ENCODE measurements at regions not wholly inside any gene's neighbourhood (a gene's known extent, or its start where the extent isn't known, plus 50 kb on each side); places are given as distances from the start of the nearest gene placed in this dataset.

DNA sequence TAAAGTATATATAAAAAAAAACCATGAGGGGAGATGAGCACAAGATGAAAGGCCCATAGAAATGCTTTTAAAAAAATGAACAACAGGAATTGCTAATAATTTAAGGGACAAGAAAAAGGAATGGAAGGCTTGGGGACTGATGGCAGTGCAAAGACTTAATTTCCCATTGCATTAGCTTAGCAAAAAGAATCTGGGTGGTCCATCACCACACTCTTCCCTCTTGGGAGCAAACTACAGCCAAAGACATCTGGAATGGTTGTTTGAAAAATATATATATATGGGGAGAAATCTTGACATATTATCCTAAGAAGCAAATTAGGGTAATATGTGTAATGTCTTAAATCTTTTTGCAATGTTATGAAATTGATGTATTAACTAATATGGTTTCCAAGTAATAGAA, 727.1 kb downstream of the METTL15 start:
- TF ChIP-seq, protein P1, sequence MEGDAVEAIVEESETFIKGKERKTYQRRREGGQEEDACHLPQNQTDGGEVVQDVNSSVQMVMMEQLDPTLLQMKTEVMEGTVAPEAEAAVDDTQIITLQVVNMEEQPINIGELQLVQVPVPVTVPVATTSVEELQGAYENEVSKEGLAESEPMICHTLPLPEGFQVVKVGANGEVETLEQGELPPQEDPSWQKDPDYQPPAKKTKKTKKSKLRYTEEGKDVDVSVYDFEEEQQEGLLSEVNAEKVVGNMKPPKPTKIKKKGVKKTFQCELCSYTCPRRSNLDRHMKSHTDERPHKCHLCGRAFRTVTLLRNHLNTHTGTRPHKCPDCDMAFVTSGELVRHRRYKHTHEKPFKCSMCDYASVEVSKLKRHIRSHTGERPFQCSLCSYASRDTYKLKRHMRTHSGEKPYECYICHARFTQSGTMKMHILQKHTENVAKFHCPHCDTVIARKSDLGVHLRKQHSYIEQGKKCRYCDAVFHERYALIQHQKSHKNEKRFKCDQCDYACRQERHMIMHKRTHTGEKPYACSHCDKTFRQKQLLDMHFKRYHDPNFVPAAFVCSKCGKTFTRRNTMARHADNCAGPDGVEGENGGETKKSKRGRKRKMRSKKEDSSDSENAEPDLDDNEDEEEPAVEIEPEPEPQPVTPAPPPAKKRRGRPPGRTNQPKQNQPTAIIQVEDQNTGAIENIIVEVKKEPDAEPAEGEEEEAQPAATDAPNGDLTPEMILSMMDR (IDR thresholded peaks at IDR 0.05; ENCODE audit: low read depth, low read length, poor library complexity, severe bottlenecking): no peak
- TF ChIP-seq EZH2phosphoT487 (IDR thresholded peaks at IDR 0.05; ENCODE audit: borderline replicate concordance, low read length): no peak

All from DOHH2 (cell line).